ENCODE measurements at regions not wholly inside any gene's neighbourhood (a gene's known extent, or its start where the extent isn't known, plus 50 kb on each side); places are given as distances from the start of the nearest gene placed in this dataset.

GRCh38 chr6:71404145-71404966, 115.7 kb downstream of the OGFRL1 start:
- ATAC-seq (ENCODE audit: low read depth) = no peak
- Mint-ChIP-seq H3K9me3 (no peaks in the 10 kb centered on the region), H3K27me3 (peaks cover 10% of the 10 kb centered on the region), H3K4me3 (no peak overlapping the region), H3K27ac (no peak overlapping the region), H3K4me1 (no peaks in the 10 kb centered on the region), H3K36me3 (no peaks in the 10 kb centered on the region)
- no peak for DNase-seq (ENCODE audit: low spot score in 2 of 2)

GRCh38 chr6:71404967-71405278, 116.3 kb downstream of the OGFRL1 start:
- peaks cover 10% of the 10 kb centered on the region for H3K27me3 Mint-ChIP-seq
- DNase-seq (ENCODE audit: low spot score in 2 of 2) (no peak), ATAC-seq (ENCODE audit: low read depth) (no peak)
- no peak overlapping the region for H3K27ac Mint-ChIP-seq
- H3K9me3 Mint-ChIP-seq = no peaks in the 10 kb centered on the region
- no peaks in the 10 kb centered on the region for H3K36me3 Mint-ChIP-seq
- H3K4me1 Mint-ChIP-seq = no peaks in the 10 kb centered on the region
- H3K4me3 Mint-ChIP-seq = no peak overlapping the region

- H3K4me1 Mint-ChIP-seq = no peaks in the 10 kb centered on the region
- no peak overlapping the region for H3K27ac Mint-ChIP-seq
- peaks cover 10% of the 10 kb centered on the region for H3K27me3 Mint-ChIP-seq
- no peak for DNase-seq (ENCODE audit: low spot score in 2 of 2)
- no peak for ATAC-seq (ENCODE audit: low read depth)
- H3K36me3 Mint-ChIP-seq = no peaks in the 10 kb centered on the region
- no peaks in the 10 kb centered on the region for H3K9me3 Mint-ChIP-seq
- no peak overlapping the region for H3K4me3 Mint-ChIP-seq
Observed at GRCh38 chr6:71405416-71405815, 116.8 kb downstream of the OGFRL1 start.

GRCh38 chr6:71406865-71407860, 118.6 kb downstream of the OGFRL1 start:
- H3K27me3 Mint-ChIP-seq = peaks cover 10% of the 10 kb centered on the region
- no peaks in the 10 kb centered on the region for H3K36me3 Mint-ChIP-seq
- H3K9me3 Mint-ChIP-seq = peaks cover under 1% of the 10 kb centered on the region
- no peak overlapping the region for H3K4me3 Mint-ChIP-seq
- ATAC-seq (ENCODE audit: low read depth) (no peak), DNase-seq (ENCODE audit: low spot score in 2 of 2) (no peak)
- H3K27ac Mint-ChIP-seq = no peak overlapping the region
- no peaks in the 10 kb centered on the region for H3K4me1 Mint-ChIP-seq

- Mint-ChIP-seq H3K4me1 (no peaks in the 10 kb centered on the region), H3K27me3 (peaks cover 10% of the 10 kb centered on the region), H3K4me3 (no peak overlapping the region), H3K9me3 (peaks cover 1% of the 10 kb centered on the region), H3K27ac (no peak overlapping the region), H3K36me3 (no peaks in the 10 kb centered on the region)
- DNase-seq (ENCODE audit: low spot score in 2 of 2) (no peak), ATAC-seq (ENCODE audit: low read depth) (no peak)
Observed at GRCh38 chr6:71408787-71409723, 120.4 kb downstream of the OGFRL1 start.

- Mint-ChIP-seq H3K9me3 (peaks cover 1% of the 10 kb centered on the region), H3K4me1 (no peaks in the 10 kb centered on the region), H3K4me3 (no peak overlapping the region), H3K27me3 (peaks cover 10% of the 10 kb centered on the region), H3K27ac (no peak overlapping the region), H3K36me3 (no peaks in the 10 kb centered on the region)
- DNase-seq (ENCODE audit: low spot score in 2 of 2) = no peak
- peak; percentile 31 for ATAC-seq (ENCODE audit: low read depth)
Observed at GRCh38 chr6:71410164-71410566, 121.6 kb downstream of the OGFRL1 start.

GRCh38 chr6:71410681-71411080, 122.1 kb downstream of the OGFRL1 start:
- ATAC-seq (ENCODE audit: low read depth) = no peak
- no peaks in the 10 kb centered on the region for H3K4me1 Mint-ChIP-seq
- peaks cover 1% of the 10 kb centered on the region for H3K9me3 Mint-ChIP-seq
- no peak overlapping the region for H3K4me3 Mint-ChIP-seq
- no peak for DNase-seq (ENCODE audit: low spot score in 2 of 2)
- H3K36me3 Mint-ChIP-seq = no peaks in the 10 kb centered on the region
- no peak overlapping the region for H3K27ac Mint-ChIP-seq
- peaks cover 12% of the 10 kb centered on the region for H3K27me3 Mint-ChIP-seq

- no peak overlapping the region for H3K27ac Mint-ChIP-seq
- no peaks in the 10 kb centered on the region for H3K4me1 Mint-ChIP-seq
- peaks cover 1% of the 10 kb centered on the region for H3K9me3 Mint-ChIP-seq
- no peak for DNase-seq (ENCODE audit: low spot score in 2 of 2)
- no peak overlapping the region for H3K4me3 Mint-ChIP-seq
- peaks cover 6% of the 10 kb centered on the region for H3K27me3 Mint-ChIP-seq
- no peak for ATAC-seq (ENCODE audit: low read depth)
- no peaks in the 10 kb centered on the region for H3K36me3 Mint-ChIP-seq
Observed at GRCh38 chr6:71411882-71412281, 123.3 kb downstream of the OGFRL1 start.

GRCh38 chr6:71412559-71413140, 124.0 kb downstream of the OGFRL1 start:
- Mint-ChIP-seq H3K4me1 (no peaks in the 10 kb centered on the region), H3K4me3 (no peak overlapping the region), H3K27ac (no peak overlapping the region), H3K36me3 (no peaks in the 10 kb centered on the region), H3K27me3 (peaks cover 6% of the 10 kb centered on the region), H3K9me3 (peaks cover 1% of the 10 kb centered on the region)
- ATAC-seq (ENCODE audit: low read depth) (no peak), DNase-seq (ENCODE audit: low spot score in 2 of 2) (no peak)

- no peak for DNase-seq (ENCODE audit: low spot score in 2 of 2)
- no peak overlapping the region for H3K27ac Mint-ChIP-seq
Observed at GRCh38 chr6:71414486-71414885, 125.9 kb downstream of the OGFRL1 start.

GRCh38 chr6:71419217-71420094, 130.8 kb downstream of the OGFRL1 start:
- H3K9me3 Mint-ChIP-seq = no peaks in the 10 kb centered on the region
- no peaks in the 10 kb centered on the region for H3K36me3 Mint-ChIP-seq
- peak in 1 of 2 donors; percentile 0 for DNase-seq (ENCODE audit: low spot score in 2 of 2)
- ATAC-seq (ENCODE audit: low read depth) = no peak
- H3K27ac Mint-ChIP-seq = no peak overlapping the region
- H3K27me3 Mint-ChIP-seq = peaks cover 13% of the 10 kb centered on the region
- peaks cover 2% of the 10 kb centered on the region for H3K4me1 Mint-ChIP-seq
- peak overlapping the region; percentile 31 for H3K4me3 Mint-ChIP-seq

More at GRCh38 chr6:71414486-71414885, 125.9 kb downstream of the OGFRL1 start:
- H3K27me3 Mint-ChIP-seq = peaks cover 8% of the 10 kb centered on the region
- H3K36me3 Mint-ChIP-seq = no peaks in the 10 kb centered on the region
- peaks cover 1% of the 10 kb centered on the region for H3K9me3 Mint-ChIP-seq
- no peaks in the 10 kb centered on the region for H3K4me1 Mint-ChIP-seq
- no peak for ATAC-seq (ENCODE audit: low read depth)
- no peak overlapping the region for H3K4me3 Mint-ChIP-seq

- H3K4me1 Mint-ChIP-seq = peaks cover 2% of the 10 kb centered on the region
- peaks cover 16% of the 10 kb centered on the region for H3K27me3 Mint-ChIP-seq
- H3K27ac Mint-ChIP-seq = no peak overlapping the region
- no peaks in the 10 kb centered on the region for H3K9me3 Mint-ChIP-seq
- peak in 1 of 2 donors; percentile 1 for DNase-seq (ENCODE audit: low spot score in 2 of 2)
- H3K4me3 Mint-ChIP-seq = peak overlapping the region; percentile 68
- H3K36me3 Mint-ChIP-seq = no peaks in the 10 kb centered on the region
- ATAC-seq (ENCODE audit: low read depth) = peak; percentile 53
Observed at GRCh38 chr6:71420095-71420692, 131.6 kb downstream of the OGFRL1 start.

Data from memory B cell (primary cell).